ENCODE measurements at regions not wholly inside any gene's neighbourhood (a gene's known extent, or its start where the extent isn't known, plus 50 kb on each side); places are given as distances from the start of the nearest gene placed in this dataset.

DNA sequence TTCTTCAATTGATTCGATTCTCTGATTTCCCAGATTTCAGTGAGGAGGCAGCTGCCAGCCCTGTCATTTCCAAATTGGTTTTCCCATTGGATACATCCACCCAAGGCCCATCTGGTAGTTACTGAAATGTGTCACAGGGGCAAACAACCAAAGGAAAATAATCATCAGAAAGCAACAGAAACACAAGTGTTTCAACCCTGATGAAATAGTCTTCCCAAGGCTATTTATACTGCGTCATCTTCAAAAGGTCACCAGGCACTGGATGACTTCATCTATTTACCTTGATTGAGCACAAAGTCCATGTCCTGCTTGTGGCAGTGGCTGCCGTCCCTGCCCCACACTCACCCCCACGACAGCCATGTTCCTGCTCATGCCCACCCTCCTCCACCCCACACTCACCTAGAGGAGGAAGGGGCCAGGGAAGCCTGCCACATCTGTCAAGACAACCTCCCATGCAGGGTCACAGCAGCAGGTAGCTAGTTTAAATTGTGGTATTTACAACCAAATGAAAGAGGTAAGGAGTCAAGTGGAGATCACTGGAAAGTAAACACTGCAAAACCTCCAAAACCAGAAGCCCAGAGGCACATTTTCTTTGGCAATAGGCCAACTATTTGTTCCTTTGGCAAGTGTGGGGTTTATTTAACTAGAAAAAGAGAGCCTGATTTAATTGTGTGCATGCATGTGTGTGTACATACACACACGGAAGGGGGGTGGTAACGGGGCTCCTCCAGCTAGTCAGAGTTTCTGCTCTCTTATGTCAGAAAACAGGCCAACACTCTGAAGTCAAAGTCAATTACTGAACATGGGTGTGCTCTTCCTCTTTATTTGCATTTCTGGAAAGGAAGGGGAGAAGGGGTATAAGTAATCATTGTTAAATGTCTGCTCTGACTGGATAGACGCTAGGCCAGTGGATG, 49.5 kb upstream of the RAB4A start:
- no peak overlapping the region for H3K4me3 Mint-ChIP-seq
- H3K36me3 Mint-ChIP-seq (ENCODE audit: low read depth): no peaks in the 10 kb centered on the region
- H3K4me1 Mint-ChIP-seq: no peaks in the 10 kb centered on the region
- ChIA-PET POLR2A (no interaction called here), CTCF (no interaction called here)
- no peak for ATAC-seq (ENCODE audit: low read depth)
- H3K27me3 Mint-ChIP-seq: peaks cover 7% of the 10 kb centered on the region
- no peak for DNase-seq
- H3K27ac Mint-ChIP-seq: no peak overlapping the region
- intact Hi-C loops (cut with micrococcal nuclease): loop anchor here (10.0 kb wide), 1 partner anchor 1737 kb away; no protein-coding TSS in a partner anchor
- H3K9me3 Mint-ChIP-seq: no peaks in the 10 kb centered on the region
- no peak for TF ChIP-seq CTCF (IDR thresholded peaks at IDR 0.05)

All from activated B cell treated with CpG ODN at 0.5 μM for 24 hours (primary cell).